ENCODE measurements at regions not wholly inside any gene's neighbourhood (a gene's known extent, or its start where the extent isn't known, plus 50 kb on each side); places are given as distances from the start of the nearest gene placed in this dataset.

GRCh38 chr10:131445623-131446022 is 134.1 kb upstream of the TCERG1L start:
- no peak for DNase-seq

GRCh38 chr10:131446171-131446570 is 134.7 kb upstream of the TCERG1L start:
- no peak for DNase-seq

DNA sequence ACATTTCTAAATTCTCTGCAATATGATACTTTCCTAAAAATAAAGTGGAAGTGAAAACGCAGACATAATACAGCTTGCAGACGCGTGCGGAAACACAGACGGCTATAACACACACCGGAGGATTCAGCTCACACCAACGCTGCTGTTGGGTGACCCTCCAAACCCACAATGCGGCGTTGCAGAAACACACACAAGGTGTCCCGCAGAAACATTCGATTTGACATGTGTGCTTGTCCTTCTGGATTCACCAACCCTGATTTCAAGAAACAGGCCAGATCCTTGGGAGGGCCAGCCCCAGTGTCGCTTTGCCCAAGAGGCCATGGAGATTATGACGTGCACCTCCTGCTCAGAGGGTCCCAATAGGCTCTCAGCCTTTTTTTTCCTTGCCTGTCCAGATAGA is 136.7 kb upstream of the TCERG1L start:
- no peak for DNase-seq

DNA sequence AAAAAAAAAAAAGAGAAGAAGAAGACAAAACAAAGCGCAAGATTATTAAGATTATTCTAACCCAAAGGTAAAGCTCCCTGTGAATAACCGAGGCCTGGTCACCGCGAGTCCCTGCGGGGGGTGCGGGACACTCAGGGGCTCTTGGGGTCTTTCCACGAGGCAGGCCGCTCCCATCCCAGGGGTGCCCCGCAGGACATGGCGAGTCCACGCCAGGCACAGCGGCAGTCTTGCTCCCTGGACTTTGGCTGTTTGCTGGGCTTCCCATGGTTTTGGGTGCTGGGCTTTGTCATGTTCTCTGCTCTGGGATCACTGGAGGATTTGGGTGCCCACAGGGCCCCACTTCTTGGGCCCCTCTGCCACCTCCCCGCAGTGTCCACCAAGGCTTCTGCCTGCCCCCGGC is 137.4 kb upstream of the TCERG1L start:
- DNase-seq, result no peak

DNA sequence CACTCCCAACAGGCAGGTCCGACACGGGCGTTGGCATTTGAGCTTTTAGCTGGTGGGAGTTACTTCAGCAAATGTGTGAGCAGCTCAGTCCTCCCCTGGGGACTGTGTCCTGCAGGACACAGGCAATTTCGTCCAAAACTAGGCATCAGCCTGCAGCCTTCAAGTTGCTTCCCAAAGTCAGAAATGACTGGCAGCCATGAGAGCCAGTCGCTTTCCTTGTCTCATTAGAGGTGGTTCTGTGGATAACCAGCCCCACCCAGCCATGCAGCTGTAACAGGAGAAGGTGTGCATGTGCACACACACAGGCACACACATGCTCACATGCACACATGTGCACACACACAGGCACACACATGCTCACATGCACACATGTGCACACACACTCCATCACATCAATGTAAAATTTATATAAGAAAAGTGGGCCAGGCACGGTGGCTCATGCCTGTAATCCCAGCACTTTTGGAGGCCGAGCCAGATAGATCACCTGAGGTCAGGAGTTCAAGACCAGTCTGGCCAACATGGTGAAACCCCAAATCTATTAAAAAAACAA is 138.8 kb upstream of the TCERG1L start:
- no peak for DNase-seq

DNA sequence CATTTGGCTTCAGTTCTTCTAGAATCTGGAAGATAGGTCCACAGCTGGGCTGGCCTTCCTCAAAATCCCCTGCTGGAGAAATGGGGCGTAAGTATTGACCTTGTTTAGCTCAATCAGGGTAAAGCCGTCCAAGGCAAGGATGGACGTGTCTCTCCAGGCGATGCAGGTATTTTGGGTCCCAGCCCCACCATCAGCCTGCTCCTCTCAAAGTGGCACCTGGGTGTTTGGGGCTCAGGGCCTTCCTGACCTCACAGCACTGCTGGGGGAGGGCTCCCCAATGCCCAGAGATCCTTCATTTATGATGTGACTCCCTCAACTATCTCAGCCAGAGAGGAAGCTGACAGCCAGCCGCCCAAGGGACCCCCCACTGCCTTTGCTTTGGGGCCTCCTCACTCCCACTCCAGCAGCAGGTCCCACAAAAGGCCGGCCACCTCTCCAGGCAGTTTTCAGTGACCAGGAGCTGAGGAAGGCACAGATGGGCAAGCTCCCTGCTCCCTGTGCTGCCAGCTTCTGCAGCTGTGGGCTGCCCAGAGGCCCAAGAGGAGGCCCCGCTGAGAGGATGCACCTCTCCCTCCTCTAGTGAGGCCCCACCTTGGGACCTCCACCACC is 140.0 kb upstream of the TCERG1L start:
- no peak for DNase-seq

DNA sequence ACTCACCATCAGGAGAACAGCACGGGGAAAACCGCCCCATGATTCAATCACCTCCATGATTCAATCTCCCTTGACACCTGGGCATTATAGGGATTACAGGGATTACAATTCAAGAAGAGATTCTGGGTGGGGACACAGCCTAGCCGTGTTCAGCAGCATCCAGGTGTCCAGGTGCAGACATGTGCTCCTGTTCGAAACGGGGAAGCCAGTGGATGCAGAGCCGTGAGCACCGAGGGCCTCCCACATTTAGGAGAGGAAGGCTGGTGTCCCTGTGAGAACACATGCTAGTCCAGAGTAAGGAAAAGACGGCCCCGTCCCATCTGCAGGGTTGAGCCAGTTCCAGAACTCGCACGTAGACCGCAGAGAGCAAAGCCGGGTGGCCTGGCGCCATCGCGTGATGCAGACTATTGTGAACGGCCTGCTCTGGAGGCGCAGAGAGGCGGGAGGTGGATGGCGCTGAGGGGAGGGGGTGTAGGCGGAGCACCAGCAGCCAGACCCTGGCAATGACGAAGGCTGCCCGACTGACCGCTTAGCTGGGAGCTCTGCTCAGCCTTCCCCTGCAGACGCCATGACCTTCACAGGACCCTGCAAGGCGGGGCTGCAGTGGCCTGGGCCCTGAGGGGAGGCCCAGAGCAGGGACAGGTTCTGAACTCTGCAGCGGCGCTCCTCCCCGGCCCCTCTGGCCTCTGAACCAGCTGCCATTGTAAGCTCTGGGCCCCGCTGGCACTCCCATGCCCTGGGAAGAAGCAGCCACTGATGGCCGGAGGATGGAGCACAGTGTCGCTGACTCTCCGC is 141.6 kb upstream of the TCERG1L start:
- no peak for DNase-seq

DNA sequence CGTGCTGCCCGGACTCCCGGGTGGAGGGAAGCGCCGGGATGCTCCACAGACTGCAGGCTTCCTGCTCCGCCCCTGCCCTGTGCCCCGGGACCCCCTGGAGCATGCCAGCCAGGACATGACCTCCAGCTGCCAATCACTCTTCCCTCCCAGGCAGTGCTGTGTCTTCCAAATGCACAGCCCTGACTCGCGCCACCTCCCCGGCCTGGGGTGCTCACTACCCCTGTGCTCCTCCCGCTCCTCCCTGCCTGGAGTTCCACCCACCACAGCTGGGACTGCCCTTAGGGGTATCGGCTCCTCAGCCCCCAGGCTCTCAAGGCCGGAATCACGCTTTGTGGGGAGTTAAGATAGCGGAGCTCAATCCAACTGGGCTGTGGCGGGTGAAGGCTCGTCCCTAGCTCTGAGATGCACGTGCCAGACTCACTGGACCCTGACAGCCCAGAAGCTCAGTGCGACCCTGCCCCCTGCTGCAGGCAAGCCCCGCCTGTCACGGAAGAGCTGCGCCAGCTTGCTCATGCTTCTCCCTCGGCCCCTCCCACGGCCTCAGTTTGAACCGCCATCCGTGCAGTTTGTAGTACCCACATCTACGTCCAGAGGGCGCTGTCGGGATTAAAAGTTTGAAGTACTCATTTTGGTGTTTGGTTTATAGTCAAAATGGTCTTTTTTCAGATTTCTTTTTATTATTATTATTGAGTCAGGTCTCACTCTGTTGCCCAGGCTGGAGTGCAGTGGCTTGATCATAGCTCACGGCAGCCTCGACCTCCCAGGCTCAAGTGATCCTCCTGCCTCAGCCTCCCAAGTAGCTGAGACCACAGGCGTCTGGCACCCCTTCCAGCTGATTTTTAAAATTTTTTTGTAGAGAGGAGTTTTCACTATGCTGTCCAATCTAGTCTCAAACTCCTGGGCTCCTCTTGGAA is 142.5 kb upstream of the TCERG1L start:
- peak; percentile 51 for DNase-seq

DNA sequence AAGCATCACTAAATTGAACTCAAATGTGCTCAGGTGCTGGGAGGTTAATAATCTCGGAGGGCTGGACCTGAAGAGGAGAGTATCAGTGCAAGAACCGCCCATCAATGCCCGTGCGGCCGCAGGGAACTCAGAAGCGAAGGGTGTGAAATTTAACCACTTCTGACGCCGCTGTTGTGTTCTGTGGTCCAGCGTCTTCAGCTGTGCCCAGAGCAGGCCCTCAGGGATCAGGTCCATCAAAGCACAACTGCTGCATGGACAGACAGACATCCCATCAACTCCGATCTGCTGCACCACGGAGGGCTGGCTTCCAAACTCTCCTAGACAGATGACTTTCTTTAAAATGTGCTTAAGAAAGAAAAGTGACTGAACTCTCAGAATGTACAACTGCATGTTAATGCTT is 144.9 kb upstream of the TCERG1L start:
- no peak for DNase-seq

GRCh38 chr10:131461093-131461492 is 149.6 kb upstream of the TCERG1L start:
- DNase-seq, result no peak

DNA sequence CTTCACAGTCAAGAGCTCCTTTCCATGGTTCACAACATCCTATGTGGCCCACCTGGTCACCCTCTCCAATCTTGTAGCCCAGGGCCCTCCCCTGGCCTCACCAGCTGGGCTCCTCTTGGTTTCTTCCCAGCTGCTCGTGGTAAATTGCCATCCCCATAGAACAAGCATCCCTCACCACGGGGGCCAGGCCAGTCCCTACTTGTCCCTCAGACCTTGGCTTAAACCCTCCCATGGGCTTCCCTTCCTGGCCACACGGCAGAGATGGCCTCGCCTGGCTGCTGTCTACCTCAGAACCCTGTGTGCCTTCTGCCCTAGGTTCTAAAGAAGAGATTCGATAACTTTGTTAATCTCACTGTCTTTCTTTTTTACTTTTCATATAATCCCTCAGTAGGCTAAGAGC is 153.3 kb upstream of the TCERG1L start:
- DNase-seq, result no peak

GRCh38 chr10:131469551-131469950 is 158.0 kb upstream of the TCERG1L start:
- DNase-seq, result no peak

DNA sequence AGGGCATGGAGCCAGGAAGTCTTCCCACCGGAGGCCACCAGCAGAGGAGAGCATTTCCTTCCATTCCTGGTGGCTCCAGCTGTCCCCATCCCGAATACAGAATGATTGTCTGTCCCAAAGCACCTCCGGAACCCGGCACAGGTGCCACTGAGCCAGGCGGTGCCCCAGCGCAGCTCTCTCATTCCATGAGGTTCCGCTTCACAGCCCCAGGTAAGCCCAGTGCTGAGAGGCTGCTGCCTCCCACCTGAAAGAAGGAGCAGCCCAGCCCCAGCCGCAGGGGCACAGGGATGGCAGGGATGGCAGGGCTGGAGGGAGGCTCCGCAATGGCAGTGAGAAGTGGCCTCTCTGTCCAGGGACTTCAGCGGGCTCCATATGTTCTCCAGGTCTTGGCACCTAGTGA is 162.1 kb upstream of the TCERG1L start:
- no peak for DNase-seq

- DNase-seq, result peak; percentile 1
Measured at GRCh38 chr10:131474416-131474815, 162.9 kb upstream of the TCERG1L start.

DNA sequence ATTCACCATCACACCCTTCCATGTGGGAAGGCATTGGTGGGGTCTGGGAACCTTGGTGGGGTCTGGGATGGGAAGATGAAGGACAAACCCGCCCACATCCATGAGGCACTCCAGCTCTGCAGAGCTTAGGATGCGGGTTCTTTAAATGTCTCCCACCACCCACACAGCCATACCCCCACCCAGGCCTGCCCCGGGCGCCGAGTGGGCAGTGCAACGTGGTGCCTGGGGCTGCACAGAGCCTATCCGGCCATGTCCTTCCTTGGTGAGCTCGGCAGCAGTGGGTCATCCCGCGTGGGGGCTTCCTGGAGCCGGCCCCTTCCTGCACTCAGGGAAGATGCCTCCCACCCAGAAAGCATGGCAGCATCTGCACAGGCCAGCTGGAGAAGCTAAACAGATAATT is 163.5 kb upstream of the TCERG1L start:
- DNase-seq, result no peak

GRCh38 chr10:131475803-131476202 is 164.3 kb upstream of the TCERG1L start:
- DNase-seq, result no peak

DNA sequence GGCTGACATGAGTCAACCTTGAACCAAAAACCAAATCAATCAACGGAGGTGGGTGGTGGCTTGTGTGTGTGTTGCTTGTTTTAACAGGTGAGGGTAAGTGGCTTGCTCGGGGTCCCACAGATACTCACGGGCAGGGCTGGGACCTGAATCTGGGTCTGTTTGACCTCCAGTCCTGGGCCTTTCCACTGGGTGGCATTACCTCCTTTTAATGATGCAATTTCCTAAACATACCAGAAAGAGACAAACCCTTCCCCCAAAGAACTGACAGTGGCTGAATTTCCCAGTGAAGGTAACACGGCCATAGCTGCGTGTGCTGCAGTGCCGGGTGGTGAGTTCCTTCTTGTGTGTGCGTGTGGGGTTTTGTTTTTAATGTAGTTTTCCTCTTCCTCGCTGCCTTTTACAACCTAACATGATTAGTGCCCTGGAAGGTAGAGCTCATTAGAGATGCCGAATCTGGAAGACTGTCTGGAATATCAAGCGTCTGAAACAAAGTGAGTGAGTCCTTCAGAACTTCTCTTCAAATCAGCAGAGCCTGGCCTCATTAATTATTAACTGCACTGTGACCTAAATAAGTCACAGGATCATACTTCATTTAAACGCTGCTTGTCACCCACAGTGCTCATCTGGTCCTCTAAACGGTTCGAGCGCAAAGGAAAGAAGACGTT is 166.1 kb upstream of the TCERG1L start:
- DNase-seq, result no peak

DNA sequence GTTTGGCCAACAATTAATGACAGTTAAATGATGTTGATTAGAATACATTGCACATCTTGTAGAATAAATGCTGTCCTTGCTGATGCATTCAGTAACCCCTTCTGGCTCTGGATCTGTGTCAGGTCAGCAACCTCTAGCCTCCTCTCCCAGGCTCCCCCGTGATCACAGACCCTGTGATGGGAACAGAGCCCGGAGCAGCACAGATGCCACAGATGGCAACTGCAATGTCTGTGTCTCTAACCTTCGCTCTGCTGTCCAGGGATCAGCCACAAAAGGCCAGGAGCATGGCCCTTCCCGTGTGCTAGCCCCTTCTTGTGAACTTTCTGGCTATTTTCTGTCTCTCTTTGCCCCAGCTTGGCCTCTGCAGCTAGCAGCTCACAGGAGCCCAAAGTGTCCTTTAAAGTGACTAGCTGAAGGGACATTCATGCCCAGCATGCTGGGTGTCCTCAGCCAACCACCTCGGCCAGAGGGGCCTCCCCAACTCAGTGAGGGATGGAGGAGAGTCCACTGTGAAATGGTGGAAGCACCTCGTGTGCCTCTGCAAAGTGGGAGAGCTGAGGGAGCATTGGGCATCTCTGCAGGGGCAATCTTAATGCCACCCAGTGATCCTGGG is 167.0 kb upstream of the TCERG1L start:
- DNase-seq, result no peak

- DNase-seq, result no peak
Measured at GRCh38 chr10:131480066-131480465, 168.5 kb upstream of the TCERG1L start.

- no peak for DNase-seq
Measured at GRCh38 chr10:131480861-131481260, 169.3 kb upstream of the TCERG1L start.

DNA sequence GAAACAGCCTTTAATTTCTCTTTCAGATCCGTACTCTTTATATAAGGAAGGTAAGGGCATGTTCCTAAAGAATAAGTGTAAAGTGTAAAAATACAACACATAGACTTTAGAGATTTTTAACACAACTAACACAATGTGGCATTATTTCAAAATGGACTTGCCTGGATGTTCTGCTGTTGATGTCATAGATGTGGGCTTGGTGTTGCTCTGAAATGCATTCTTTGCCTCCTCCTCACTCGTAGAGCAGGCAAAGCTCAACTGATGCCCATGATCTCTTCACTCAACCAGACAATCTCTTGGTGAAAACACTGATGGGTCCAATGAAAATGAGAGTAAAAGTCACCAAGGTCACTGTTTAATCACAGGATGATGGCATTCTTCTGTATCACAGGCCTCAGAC is 174.2 kb upstream of the TCERG1L start:
- no peak for DNase-seq

DNA sequence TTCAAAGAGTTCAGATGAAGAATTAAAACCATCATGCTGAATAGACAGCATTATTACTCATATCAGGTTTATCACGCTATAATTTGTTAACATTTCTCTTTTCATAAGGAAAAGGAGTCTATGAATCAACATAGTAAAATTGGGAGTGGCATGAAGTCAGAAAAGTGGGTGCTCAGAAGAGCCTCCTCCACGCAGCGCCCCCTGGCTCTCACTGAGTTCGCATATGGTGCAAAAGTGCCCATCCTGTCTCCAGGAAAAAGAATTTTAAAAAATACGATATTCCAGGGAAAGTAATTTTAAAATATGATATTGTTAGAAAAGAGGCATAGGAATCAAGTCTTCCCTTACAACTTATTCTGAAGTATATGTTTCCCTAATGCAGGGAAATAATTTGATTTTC is 176.3 kb upstream of the TCERG1L start:
- DNase-seq, result no peak
